Uterus (tissue), 3 donors: ENCODE measurements at regions not wholly inside any gene's neighbourhood (a gene's known extent, or its start where the extent isn't known, plus 50 kb on each side); places are given as distances from the start of the nearest gene placed in this dataset.
"Not testable (repeated sequence)": the region's sequence is repeated elsewhere in the genome, so short reads cannot be mapped to it uniquely, and the experiment has no call there.

Experiments used
- DNase-seq, 2 donors: peaks; one replicate each; pipeline ENCODE4 v3.0.0-alpha.2; 2019 to 2020
- H3K27ac ChIP-seq, 2 donors: fragments of 200-600 bp; sonication (generic); 1 replicate in 1 of 2; 2 replicates in 1 of 2; pipeline ENCODE4 v1.5.1; 2016 to 2018
- H3K27me3 ChIP-seq, 2 donors: fragments of 200-600 bp; sonication (generic); one replicate each; pipeline ENCODE4 v1.5.1; 2018 to 2019; ENCODE audit warnings: control low read depth in 1 of 2
- H3K36me3 ChIP-seq, 2 donors: fragments of 200-600 bp; sonication (generic); one replicate each; pipeline ENCODE4 v1.5.1; 2019; ENCODE audit warnings: control low read depth in 1 of 2
- H3K4me1 ChIP-seq, 2 donors: fragments of 200-600 bp; sonication (generic); one replicate each; pipeline ENCODE4 v1.5.1; 2018 to 2019; ENCODE audit warnings: control low read depth in 1 of 2
- H3K4me3 ChIP-seq, 2 donors: fragments of 200-600 bp; sonication (generic); 1 replicate in 1 of 2; 2 replicates in 1 of 2; pipeline ENCODE4 v1.5.1; 2018 to 2019; ENCODE audit warnings: mild to moderate bottlenecking in 1 of 2
- H3K9me3 ChIP-seq, 2 donors: fragments of 200-600 bp; sonication (generic); one replicate each; pipeline ENCODE4 v1.5.1; 2019; ENCODE audit warnings: control low read depth in 1 of 2
- POLR2A ChIP-seq, 2 donors: fragments of 450-650 bp; IDR thresholded peaks; one replicate each; pipeline ENCODE4 v1.6.1; 2016; ENCODE audit warnings: antibody characterized with exemption in 2 of 2, mild to moderate bottlenecking in 1 of 2, moderate library complexity in 1 of 2
- intact Hi-C: fragments of 100-400 bp; cut with DNase I; formaldehyde crosslinking; loops from one replicate; pipeline ENCODE4 v1.15.1; 2023; ENCODE audit warnings: low total_unique reads
- TF ChIP-seq, protein P1 (sequence below), 4 experiments: fragments of 200-600 bp in 2 of 4; fragments of 450-650 bp in 2 of 4; sonication (generic) in 2 of 4; IDR thresholded peaks; one replicate each; pipeline ENCODE4 v1.5.1; 2016 to 2019; ENCODE audit warnings: antibody characterized with exemption in 4 of 4, mild to moderate bottlenecking in 2 of 4, moderate library complexity in 1 of 4
- donor health status: DM: yes; HTN: yes; CAD: no.

DNA sequence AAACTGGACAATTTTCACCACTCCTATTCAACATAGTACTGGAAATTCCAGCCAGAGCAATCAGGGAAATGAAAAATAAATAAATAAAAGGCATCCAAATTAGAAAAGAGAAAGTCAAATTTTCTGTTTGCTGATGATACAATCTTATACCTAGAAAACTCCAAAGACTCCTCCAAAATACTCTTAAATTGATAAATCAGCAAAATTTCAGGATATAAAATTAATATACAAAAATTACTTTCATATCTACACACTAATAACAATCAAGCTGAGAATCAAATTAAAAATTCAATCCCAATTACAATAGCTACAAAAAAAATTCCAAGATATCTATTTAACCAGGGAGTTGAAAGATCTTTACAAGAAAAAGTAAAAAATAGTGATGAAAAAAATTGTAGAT lies 651.9 kb downstream of the DTWD2 start:
- Histone ChIP-seq H3K4me3 (no peak overlapping the region), H3K36me3 (no peaks in the 10 kb centered on the region), H3K27me3 (no peaks in the 10 kb centered on the region), H3K27ac (no peak overlapping the region), H3K4me1 (no peaks in the 10 kb centered on the region), H3K9me3 (no peaks in the 10 kb centered on the region)
- no peak for DNase-seq
- TF ChIP-seq, protein P1, sequence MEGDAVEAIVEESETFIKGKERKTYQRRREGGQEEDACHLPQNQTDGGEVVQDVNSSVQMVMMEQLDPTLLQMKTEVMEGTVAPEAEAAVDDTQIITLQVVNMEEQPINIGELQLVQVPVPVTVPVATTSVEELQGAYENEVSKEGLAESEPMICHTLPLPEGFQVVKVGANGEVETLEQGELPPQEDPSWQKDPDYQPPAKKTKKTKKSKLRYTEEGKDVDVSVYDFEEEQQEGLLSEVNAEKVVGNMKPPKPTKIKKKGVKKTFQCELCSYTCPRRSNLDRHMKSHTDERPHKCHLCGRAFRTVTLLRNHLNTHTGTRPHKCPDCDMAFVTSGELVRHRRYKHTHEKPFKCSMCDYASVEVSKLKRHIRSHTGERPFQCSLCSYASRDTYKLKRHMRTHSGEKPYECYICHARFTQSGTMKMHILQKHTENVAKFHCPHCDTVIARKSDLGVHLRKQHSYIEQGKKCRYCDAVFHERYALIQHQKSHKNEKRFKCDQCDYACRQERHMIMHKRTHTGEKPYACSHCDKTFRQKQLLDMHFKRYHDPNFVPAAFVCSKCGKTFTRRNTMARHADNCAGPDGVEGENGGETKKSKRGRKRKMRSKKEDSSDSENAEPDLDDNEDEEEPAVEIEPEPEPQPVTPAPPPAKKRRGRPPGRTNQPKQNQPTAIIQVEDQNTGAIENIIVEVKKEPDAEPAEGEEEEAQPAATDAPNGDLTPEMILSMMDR (IDR thresholded peaks at IDR 0.05) = no peak
- no peak for TF ChIP-seq POLR2A (IDR thresholded peaks at IDR 0.05)
- intact Hi-C loops = no loop called here

- no peaks in the 10 kb centered on the region for H3K4me1 ChIP-seq
- H3K9me3 ChIP-seq = no peaks in the 10 kb centered on the region
- no peaks in the 10 kb centered on the region for H3K27me3 ChIP-seq
- H3K36me3 ChIP-seq = no peaks in the 10 kb centered on the region
- TF ChIP-seq POLR2A (IDR thresholded peaks at IDR 0.05) = no peak
- TF ChIP-seq, protein P1 (IDR thresholded peaks at IDR 0.05) = no peak
- H3K4me3 ChIP-seq = no peak overlapping the region
- H3K27ac ChIP-seq = no peak overlapping the region
- intact Hi-C loops = no loop called here
- DNase-seq = no peak
Observed at GRCh38 chr5:118327389-118327788, 661.0 kb downstream of the DTWD2 start.

DNA sequence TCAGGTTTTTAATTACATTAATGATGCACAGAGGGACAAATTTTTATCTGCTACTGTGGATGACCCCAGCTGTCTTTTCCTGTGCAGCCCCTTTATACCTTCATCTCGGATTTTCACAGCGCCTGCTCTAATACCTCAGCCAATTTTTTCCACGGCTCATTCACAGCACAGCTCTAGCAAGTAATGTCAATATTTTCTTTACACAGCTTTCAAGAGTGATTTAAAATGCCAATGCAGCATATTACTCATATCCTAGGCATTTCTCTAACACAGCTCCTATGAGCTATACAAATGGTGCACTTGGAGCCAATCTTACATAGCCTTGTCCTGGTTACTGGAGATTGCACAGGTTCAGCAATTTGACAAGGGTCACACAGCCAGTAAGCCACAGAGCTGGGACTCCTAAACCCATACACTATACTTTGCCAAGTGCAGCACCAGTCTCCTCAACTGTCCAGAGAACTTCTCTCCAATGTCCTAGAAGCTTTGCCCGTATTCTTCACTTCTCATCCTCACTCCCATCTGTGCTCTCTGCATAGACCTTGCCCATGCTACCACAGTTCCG lies 661.8 kb downstream of the DTWD2 start:
- no peaks in the 10 kb centered on the region for H3K9me3 ChIP-seq
- H3K4me3 ChIP-seq = no peak overlapping the region
- H3K27ac ChIP-seq = no peak overlapping the region
- no peak for DNase-seq
- no peaks in the 10 kb centered on the region for H3K4me1 ChIP-seq
- intact Hi-C loops = no loop called here
- no peaks in the 10 kb centered on the region for H3K27me3 ChIP-seq
- no peaks in the 10 kb centered on the region for H3K36me3 ChIP-seq
- TF ChIP-seq, protein P1 (IDR thresholded peaks at IDR 0.05) = no peak
- no peak for TF ChIP-seq POLR2A (IDR thresholded peaks at IDR 0.05)

DNA sequence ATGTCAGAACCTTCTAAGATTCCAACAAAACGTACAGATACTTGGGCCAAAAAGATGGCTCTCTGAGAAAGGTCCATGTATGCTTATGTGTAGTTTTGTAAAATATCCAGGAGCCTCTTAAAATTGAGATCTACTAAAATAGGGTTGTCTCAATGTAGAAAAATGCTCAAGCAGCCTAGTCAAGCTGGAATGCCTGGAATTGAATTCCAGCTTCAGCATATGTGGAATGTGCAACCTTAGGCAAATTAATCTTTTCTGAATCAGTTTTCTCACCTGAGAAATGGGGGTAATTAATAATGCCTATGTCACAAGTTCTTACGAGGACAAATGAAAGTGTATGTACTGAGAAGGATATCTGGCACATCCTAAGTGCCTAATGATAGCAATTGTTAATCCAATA lies 662.4 kb downstream of the DTWD2 start:
- no peaks in the 10 kb centered on the region for H3K9me3 ChIP-seq
- H3K4me1 ChIP-seq = no peaks in the 10 kb centered on the region
- no peak overlapping the region for H3K4me3 ChIP-seq
- no peaks in the 10 kb centered on the region for H3K27me3 ChIP-seq
- intact Hi-C loops = no loop called here
- no peaks in the 10 kb centered on the region for H3K36me3 ChIP-seq
- no peak for TF ChIP-seq POLR2A (IDR thresholded peaks at IDR 0.05)
- TF ChIP-seq, protein P1 (IDR thresholded peaks at IDR 0.05) = no peak
- DNase-seq = no peak
- H3K27ac ChIP-seq = no peak overlapping the region

DNA sequence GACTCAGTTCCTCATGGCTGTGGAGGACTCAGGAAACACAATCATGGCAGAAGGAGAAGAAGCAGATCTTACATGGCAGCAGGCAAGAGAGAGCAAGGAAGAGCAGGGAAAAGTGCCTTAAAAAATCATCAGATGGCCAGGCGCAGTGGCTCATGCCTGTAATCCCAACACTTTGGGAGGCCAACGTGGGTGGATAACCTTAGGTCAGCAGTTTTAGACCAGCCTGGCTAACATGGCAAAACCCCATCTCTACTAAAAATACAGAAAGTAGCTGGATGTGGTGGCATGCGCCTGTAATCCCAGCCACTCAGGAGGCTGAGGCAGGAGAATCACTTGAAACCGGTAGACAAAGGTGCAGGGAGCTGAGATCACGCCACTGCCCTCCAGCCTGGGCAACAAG lies 664.6 kb downstream of the DTWD2 start:
- H3K27me3 ChIP-seq, H3K9me3 ChIP-seq, H3K36me3 ChIP-seq, H3K4me3 ChIP-seq, H3K27ac ChIP-seq, H3K4me1 ChIP-seq, intact Hi-C loops, DNase-seq: not testable (repeated sequence)

GRCh38 chr5:118321081-118321480 lies 667.3 kb downstream of the DTWD2 start:
- H3K4me1 ChIP-seq = no peaks in the 10 kb centered on the region
- intact Hi-C loops = no loop called here
- TF ChIP-seq, protein P1 (IDR thresholded peaks at IDR 0.05) = no peak
- TF ChIP-seq POLR2A (IDR thresholded peaks at IDR 0.05) = no peak
- H3K4me3 ChIP-seq = no peak overlapping the region
- no peaks in the 10 kb centered on the region for H3K27me3 ChIP-seq
- H3K9me3 ChIP-seq = no peaks in the 10 kb centered on the region
- DNase-seq = no peak
- no peaks in the 10 kb centered on the region for H3K36me3 ChIP-seq
- no peak overlapping the region for H3K27ac ChIP-seq
